Effector memory CD8-positive, alpha-beta T cell (primary cell): ENCODE measurements at regions not wholly inside any gene's neighbourhood (a gene's known extent, or its start where the extent isn't known, plus 50 kb on each side); places are given as distances from the start of the nearest gene placed in this dataset.
"Not testable (repeated sequence)": the region's sequence is repeated elsewhere in the genome, so short reads cannot be mapped to it uniquely, and the experiment has no call there.

ENCODE experiments used
- ATAC-seq: fragments of 150-1000 bp; cut with Tn5 transposase; replicated peaks from 2 replicates; pipeline ENCODE4 v1.10.0; 2021; ENCODE audit warnings: mild to moderate bottlenecking, moderate library complexity
- DNase-seq, 3 experiments: peaks; one replicate each; pipeline ENCODE4 v3.0.0; 2021
- H3K27ac Mint-ChIP-seq, 2 donors: one replicate each; pipeline ENCODE4 v1.8.0; 2022; ENCODE audit warnings: mild to moderate bottlenecking in 2 of 2, mixed read lengths in 2 of 2, moderate library complexity in 2 of 2
- H3K27me3 Mint-ChIP-seq, 2 donors: one replicate each; pipeline ENCODE4 v1.8.0; 2022; ENCODE audit warnings: mixed read lengths in 2 of 2
- H3K36me3 Mint-ChIP-seq: one replicate; pipeline ENCODE4 v1.8.0; 2022; ENCODE audit warnings: mild to moderate bottlenecking, moderate library complexity, mixed read lengths; ENCODE audit not compliant: insufficient read depth
- H3K4me1 Mint-ChIP-seq, 2 donors: one replicate each; pipeline ENCODE4 v1.8.0; 2022; ENCODE audit warnings: low read depth in 2 of 2, mixed read lengths in 2 of 2
- H3K4me3 Mint-ChIP-seq, 2 donors: one replicate each; pipeline ENCODE4 v1.8.0; 2022; ENCODE audit warnings: mild to moderate bottlenecking in 2 of 2, mixed read lengths in 2 of 2, moderate library complexity in 2 of 2
- H3K9me3 Mint-ChIP-seq, 2 donors: one replicate each; pipeline ENCODE4 v1.8.0; 2022; ENCODE audit warnings: mixed read lengths in 2 of 2

DNA sequence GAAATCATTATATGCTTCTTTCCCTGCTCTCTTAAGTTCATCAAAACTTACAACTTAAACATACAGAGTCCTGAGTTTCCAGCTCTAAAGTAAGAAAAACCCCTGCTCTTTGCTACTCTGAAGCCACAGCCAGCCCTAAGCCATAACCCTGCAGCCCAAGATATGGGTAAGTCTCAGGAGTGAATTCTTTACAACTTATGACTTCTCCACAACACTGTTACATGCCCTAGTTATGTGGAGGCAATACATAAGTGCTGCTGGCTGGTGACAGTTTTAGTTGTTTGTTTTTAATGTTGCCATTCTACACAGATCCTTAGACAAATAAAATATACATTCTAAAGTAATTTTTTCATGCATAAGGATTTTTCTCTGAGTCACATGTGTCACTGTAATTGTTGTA is 100.2 kb downstream of the FBXO8 start:
- Mint-ChIP-seq H3K4me3 (no peak overlapping the region), H3K9me3 (no peaks in the 10 kb centered on the region), H3K4me1 (no peaks in the 10 kb centered on the region), H3K27ac (no peak overlapping the region), H3K27me3 (peaks cover 19 to 38% of the 10 kb centered on the region in 2 donors), H3K36me3 (no peaks in the 10 kb centered on the region)
- DNase-seq (no peak), ATAC-seq (no peak)

- ATAC-seq: no peak
- no peak for DNase-seq
- no peak overlapping the region for H3K27ac Mint-ChIP-seq
- no peak overlapping the region for H3K4me3 Mint-ChIP-seq
- H3K4me1 Mint-ChIP-seq: no peaks in the 10 kb centered on the region
- H3K27me3 Mint-ChIP-seq: peaks cover 24 to 40% of the 10 kb centered on the region in 2 donors
- no peaks in the 10 kb centered on the region for H3K9me3 Mint-ChIP-seq
- H3K36me3 Mint-ChIP-seq: no peaks in the 10 kb centered on the region
Measured at GRCh38 chr4:174181827-174182226, 101.6 kb downstream of the FBXO8 start.

DNA sequence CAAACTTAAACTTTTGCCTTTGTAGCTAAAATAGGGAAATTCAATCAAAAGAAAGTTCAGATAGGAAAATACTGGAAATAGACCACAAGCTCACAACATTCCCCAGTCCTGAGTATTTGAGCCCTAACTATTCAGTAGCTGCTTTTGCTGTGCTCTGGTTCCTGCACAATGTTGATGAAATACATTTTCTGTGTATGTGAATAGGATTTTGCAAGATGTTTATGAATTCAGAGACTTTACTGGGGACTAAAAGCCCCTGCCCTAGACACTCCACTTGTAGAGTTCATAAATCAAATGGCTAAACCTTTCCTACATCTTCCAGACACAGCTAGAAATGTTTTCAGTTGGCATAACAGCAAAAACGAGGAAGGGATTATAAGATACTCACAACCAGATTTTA is 105.9 kb downstream of the FBXO8 start:
- Mint-ChIP-seq H3K27ac (no peak overlapping the region), H3K9me3 (no peaks in the 10 kb centered on the region), H3K4me1 (no peaks in the 10 kb centered on the region), H3K27me3 (peaks cover 20 to 35% of the 10 kb centered on the region in 2 donors), H3K4me3 (no peak overlapping the region), H3K36me3 (no peaks in the 10 kb centered on the region)
- DNase-seq: no peak
- no peak for ATAC-seq

DNA sequence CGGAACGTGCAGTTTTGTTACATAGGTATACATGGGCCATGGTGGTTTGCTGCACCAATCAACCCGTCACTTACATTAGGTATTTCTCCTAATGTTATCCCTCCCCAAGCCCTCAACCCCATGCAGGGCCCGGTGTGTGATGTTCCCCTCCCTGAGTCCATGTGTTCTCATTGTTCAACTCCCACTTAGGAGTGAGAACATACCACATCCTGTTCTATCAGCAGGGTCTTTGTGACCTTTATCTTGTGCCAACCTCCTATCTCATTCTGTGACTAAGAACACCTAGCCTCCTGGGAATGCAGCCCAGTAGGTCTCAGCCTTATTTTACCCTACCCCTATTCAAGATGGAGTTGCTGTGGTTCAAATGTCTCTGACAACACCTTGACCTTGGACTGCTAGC is 107.6 kb downstream of the FBXO8 start:
- DNase-seq, H3K27ac Mint-ChIP-seq, ATAC-seq, H3K4me1 Mint-ChIP-seq, H3K9me3 Mint-ChIP-seq, H3K4me3 Mint-ChIP-seq, H3K36me3 Mint-ChIP-seq: not testable (repeated sequence)
- H3K27me3 Mint-ChIP-seq: peaks cover 20 to 35% of the 10 kb centered on the region in 2 donors

- H3K9me3 Mint-ChIP-seq: no peaks in the 10 kb centered on the region
- H3K4me1 Mint-ChIP-seq: no peaks in the 10 kb centered on the region
- no peaks in the 10 kb centered on the region for H3K36me3 Mint-ChIP-seq
- H3K27ac Mint-ChIP-seq: no peak overlapping the region
- DNase-seq (no peak), ATAC-seq (no peak)
- H3K4me3 Mint-ChIP-seq: no peak overlapping the region
- H3K27me3 Mint-ChIP-seq: peaks cover 20 to 33% of the 10 kb centered on the region in 2 donors
Measured at GRCh38 chr4:174173360-174173759, 110.1 kb downstream of the FBXO8 start.

DNA sequence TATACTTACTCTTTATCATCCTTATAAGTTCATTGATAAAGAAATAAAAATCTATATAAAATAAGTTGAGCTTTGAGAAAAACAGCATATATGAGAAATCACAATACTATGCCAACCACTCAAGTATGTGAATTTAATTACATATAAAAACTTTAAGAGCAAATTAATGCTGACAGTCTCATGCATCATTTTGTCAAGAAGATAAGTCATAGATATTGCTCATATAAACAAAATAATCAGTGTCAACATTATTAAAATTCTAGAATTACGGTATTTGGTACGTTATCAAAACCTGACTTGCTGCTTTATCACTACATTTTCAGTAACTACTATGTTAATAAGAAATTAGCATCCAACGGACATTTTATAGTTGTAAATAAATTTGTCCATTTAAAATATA is 111.2 kb downstream of the FBXO8 start:
- no peaks in the 10 kb centered on the region for H3K9me3 Mint-ChIP-seq

DNA sequence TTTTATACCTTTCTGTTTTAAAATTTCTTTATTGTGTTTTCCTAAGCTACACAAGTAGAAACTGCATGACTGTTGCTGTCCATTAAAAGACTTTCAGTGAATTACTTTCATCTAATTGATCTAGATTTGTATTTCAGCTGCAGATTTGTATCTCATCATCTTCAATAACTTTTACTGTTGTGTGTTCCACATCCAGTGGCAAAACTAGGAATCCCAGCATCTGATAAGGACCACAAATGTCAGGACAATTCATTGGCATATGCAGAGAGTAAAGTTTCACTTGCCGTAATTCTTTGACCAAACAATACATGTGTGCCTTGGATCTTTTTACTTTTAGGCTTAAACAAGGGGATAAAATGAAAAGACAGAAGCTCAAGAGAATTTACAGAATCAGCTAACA is 112.6 kb downstream of the FBXO8 start:
- H3K36me3 Mint-ChIP-seq: no peaks in the 10 kb centered on the region
- H3K4me3 Mint-ChIP-seq: no peak overlapping the region
- H3K27ac Mint-ChIP-seq: no peak overlapping the region
- no peak for DNase-seq
- H3K27me3 Mint-ChIP-seq: peaks cover 7 to 21% of the 10 kb centered on the region in 2 donors
- no peak for ATAC-seq
- H3K9me3 Mint-ChIP-seq: no peaks in the 10 kb centered on the region
- no peaks in the 10 kb centered on the region for H3K4me1 Mint-ChIP-seq

More for the DNA sequence above, 111.2 kb downstream of the FBXO8 start:
- Mint-ChIP-seq H3K4me3 (no peak overlapping the region), H3K27me3 (peaks cover 19 to 35% of the 10 kb centered on the region in 2 donors), H3K36me3 (no peaks in the 10 kb centered on the region), H3K27ac (no peak overlapping the region), H3K4me1 (no peaks in the 10 kb centered on the region)
- DNase-seq (no peak), ATAC-seq (no peak)

DNA sequence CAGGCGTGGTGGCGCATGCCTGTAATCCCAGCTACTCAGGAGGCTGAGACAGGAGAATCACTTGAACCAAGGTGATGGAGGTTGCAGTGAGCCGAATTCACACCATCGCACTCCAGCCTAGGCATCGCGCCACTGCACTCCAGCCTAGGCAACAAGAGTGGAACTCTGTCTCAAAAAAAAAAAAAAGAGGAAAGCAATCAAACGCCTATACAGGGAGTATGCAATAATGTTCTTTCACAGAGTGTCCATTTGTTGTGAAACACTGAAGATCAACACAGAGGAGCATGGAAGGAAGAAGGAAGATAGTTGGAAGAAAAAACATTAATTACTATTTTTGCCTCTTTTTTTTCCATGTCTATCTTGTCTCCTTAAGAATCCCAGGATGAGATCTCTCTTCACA is 113.4 kb downstream of the FBXO8 start:
- Mint-ChIP-seq H3K4me1 (no peaks in the 10 kb centered on the region), H3K36me3 (no peaks in the 10 kb centered on the region), H3K9me3 (no peaks in the 10 kb centered on the region), H3K27ac (no peak overlapping the region), H3K4me3 (no peak overlapping the region), H3K27me3 (peaks cover 5 to 18% of the 10 kb centered on the region in 2 donors)
- ATAC-seq (no peak), DNase-seq (no peak)

GRCh38 chr4:174157106-174157607 is 126.3 kb downstream of the FBXO8 start:
- no peak overlapping the region for H3K27ac Mint-ChIP-seq
- no peak for ATAC-seq
- peaks cover 18 to 45% of the 10 kb centered on the region in 2 donors for H3K27me3 Mint-ChIP-seq
- no peak overlapping the region for H3K4me3 Mint-ChIP-seq
- H3K4me1 Mint-ChIP-seq: peaks cover 0 to 2% of the 10 kb centered on the region in 2 donors
- no peaks in the 10 kb centered on the region for H3K36me3 Mint-ChIP-seq
- DNase-seq: no peak
- H3K9me3 Mint-ChIP-seq: no peaks in the 10 kb centered on the region

DNA sequence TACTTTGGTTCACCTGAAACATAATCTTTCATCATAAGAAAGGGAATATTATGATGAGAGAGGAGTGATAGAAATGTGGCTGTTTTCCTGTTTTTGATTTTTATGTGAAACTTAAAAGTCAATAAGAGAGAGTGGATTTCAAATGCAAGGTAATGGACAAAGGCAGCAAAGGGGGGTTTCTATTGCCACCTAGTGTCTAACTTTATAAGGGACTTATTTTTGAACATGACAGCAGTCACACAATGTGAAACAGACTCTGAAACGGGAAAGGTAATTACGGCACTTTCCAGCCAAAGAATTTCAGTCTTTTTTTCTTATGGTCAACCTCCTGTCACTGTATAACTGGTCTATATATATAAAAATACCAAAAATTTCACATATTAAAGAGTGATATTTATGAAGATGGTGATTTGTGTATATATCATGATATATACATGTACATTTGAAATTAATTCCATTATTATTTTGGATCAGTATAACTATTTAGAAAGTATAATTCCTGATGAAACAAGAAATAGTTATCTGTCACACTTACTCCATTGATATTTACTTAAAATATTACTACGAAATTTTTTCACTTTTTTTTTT is 127.1 kb downstream of the FBXO8 start:
- Mint-ChIP-seq H3K27ac (no peak overlapping the region), H3K4me1 (peaks cover 0 to 2% of the 10 kb centered on the region in 2 donors), H3K27me3 (peaks cover 18 to 45% of the 10 kb centered on the region in 2 donors), H3K36me3 (no peaks in the 10 kb centered on the region), H3K4me3 (no peak overlapping the region), H3K9me3 (no peaks in the 10 kb centered on the region)
- DNase-seq (no peak), ATAC-seq (peak; percentile 42)

- Mint-ChIP-seq H3K9me3 (no peaks in the 10 kb centered on the region), H3K4me3 (no peak overlapping the region), H3K36me3 (no peaks in the 10 kb centered on the region), H3K27me3 (peaks cover 8 to 41% of the 10 kb centered on the region in 2 donors), H3K27ac (no peak overlapping the region), H3K4me1 (peaks cover 0 to 2% of the 10 kb centered on the region in 2 donors)
- DNase-seq (no peak), ATAC-seq (no peak)
Measured at GRCh38 chr4:174154215-174154854, 129.1 kb downstream of the FBXO8 start.

- no peaks in the 10 kb centered on the region for H3K9me3 Mint-ChIP-seq
- H3K27ac Mint-ChIP-seq: no peak overlapping the region
- H3K4me1 Mint-ChIP-seq: peaks cover 0 to 2% of the 10 kb centered on the region in 2 donors
- H3K4me3 Mint-ChIP-seq: no peak overlapping the region
- DNase-seq (no peak), ATAC-seq (no peak)
- H3K27me3 Mint-ChIP-seq: peaks cover 0 to 30% of the 10 kb centered on the region in 2 donors
- H3K36me3 Mint-ChIP-seq: no peaks in the 10 kb centered on the region
Measured at GRCh38 chr4:174152717-174153466, 130.6 kb downstream of the FBXO8 start.

DNA sequence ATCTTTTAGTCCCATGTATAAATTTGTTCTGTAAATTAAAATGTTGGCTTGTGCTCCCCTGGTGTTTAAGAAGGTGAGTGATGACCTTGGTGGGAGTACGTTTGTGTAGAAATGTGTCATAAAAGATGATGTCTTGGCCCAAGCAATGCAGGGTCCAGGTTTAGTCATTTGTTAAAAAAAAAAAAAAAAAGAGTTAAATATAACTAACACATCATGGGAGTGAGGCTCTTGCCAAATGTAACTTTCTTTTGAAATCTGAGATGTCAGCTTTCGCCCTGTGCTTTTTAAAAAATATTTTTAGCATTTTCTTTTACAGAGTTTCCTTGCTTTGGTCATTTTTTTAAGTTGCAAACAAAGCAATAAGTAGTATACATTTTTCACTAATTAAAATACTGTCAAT is 135.6 kb downstream of the FBXO8 start:
- peaks cover 13 to 37% of the 10 kb centered on the region in 2 donors for H3K27me3 Mint-ChIP-seq
- H3K4me3 Mint-ChIP-seq: no peak overlapping the region
- H3K36me3 Mint-ChIP-seq: no peaks in the 10 kb centered on the region
- ATAC-seq (no peak), DNase-seq (no peak)
- H3K27ac Mint-ChIP-seq: no peak overlapping the region
- H3K9me3 Mint-ChIP-seq: no peaks in the 10 kb centered on the region
- peaks cover 0 to 2% of the 10 kb centered on the region in 2 donors for H3K4me1 Mint-ChIP-seq

DNA sequence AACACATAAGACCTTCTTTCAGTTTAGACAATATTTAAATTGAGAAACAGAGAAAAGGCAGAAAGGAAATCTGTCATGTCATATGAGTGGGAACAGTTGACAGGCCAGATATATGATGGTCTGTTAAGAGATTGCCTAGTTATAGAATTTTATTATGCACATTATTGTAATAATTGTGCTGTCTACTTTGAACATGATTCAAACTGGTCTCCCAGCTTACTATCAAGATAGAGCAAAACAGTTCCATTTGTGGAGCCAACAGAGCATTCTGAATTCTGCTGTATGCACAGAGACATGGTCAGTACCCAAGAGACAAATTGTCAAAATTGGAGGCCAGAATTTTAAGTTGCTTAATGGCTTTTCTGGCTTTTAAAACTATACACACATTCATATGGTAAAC is 139.4 kb downstream of the FBXO8 start:
- no peak overlapping the region for H3K4me3 Mint-ChIP-seq
- ATAC-seq: no peak
- no peaks in the 10 kb centered on the region for H3K4me1 Mint-ChIP-seq
- H3K36me3 Mint-ChIP-seq: no peaks in the 10 kb centered on the region
- no peak overlapping the region for H3K27ac Mint-ChIP-seq
- H3K27me3 Mint-ChIP-seq: peaks cover 18 to 40% of the 10 kb centered on the region in 2 donors
- DNase-seq: no peak
- H3K9me3 Mint-ChIP-seq: no peaks in the 10 kb centered on the region
